OCI-LY3 (cell line): ENCODE measurements at regions not wholly inside any gene's neighbourhood (a gene's known extent, or its start where the extent isn't known, plus 50 kb on each side); places are given as distances from the start of the nearest gene placed in this dataset.

ENCODE experiments used
- CTCF ChIP-seq: fragments of 200-600, 300-600 bp; sonication (generic); IDR thresholded peaks from 2 replicates; pipeline ENCODE4 v1.5.1; 2014; ENCODE audit warnings: antibody characterized with exemption, low read length, low read depth
- EZH2phosphoT487 ChIP-seq: fragments of 200-600 bp; shearing (Covaris generic); IDR thresholded peaks from 2 replicates; pipeline ENCODE4 v1.6.1; 2018; ENCODE audit warnings: antibody characterized with exemption, mixed run types, low read depth

DNA sequence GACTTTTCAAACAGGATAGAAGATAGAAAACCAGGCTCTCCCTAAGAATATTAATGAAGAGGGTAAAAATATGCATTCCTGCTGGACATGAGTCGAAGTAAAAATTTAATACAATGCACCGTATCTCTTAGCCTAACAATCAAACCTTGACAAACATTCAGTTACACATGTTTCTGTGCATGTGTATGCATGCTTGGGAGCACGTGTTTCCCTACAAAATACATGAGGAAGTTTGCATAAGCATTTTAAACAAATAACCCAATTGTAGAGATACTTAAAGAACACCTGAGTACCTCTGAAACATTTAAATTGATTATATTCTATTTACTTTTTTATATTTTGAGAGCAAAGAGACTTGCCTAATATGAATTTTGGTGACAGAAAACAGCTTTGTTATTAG is 1763.7 kb upstream of the SEL1L start:
- TF ChIP-seq CTCF, result no peak
- no peak for TF ChIP-seq EZH2phosphoT487
